GM23338 (cell line): ENCODE measurements at regions not wholly inside any gene's neighbourhood (a gene's known extent, or its start where the extent isn't known, plus 50 kb on each side); places are given as distances from the start of the nearest gene placed in this dataset.

Experiments
- CREB1 ChIP-seq: fragments of 250-450 bp; sonication (Bioruptor Pico); IDR thresholded peaks from 2 replicates; pipeline ENCODE4 v1.5.0; 2020; ENCODE audit warnings: low read depth, mild to moderate bottlenecking, moderate library complexity
- EZH2 ChIP-seq: fragments of 200-600 bp; sonication (generic); IDR thresholded peaks from one replicate; pipeline ENCODE4 v1.8.0; 2017; ENCODE audit warnings: antibody characterized with exemption, mild to moderate bottlenecking, low read depth; ENCODE audit not compliant: unreplicated experiment
- EZH2phosphoT487 ChIP-seq: fragments of 200-600 bp; sonication (generic); IDR thresholded peaks from one replicate; pipeline ENCODE4 v1.8.1; 2018; ENCODE audit warnings: antibody characterized with exemption; ENCODE audit not compliant: unreplicated experiment
- JUNB ChIP-seq: IDR thresholded peaks from one replicate; pipeline ENCODE4 v1.6.1; 2016; ENCODE audit warnings: antibody characterized with exemption; ENCODE audit not compliant: unreplicated experiment
- POLR2AphosphoS5 ChIP-seq: IDR thresholded peaks from 2 replicates; pipeline ENCODE4 v1.6.1; 2016; ENCODE audit warnings: antibody characterized with exemption, low read depth
- REST ChIP-seq: IDR thresholded peaks from one replicate; pipeline ENCODE4 v1.6.1; 2018; ENCODE audit warnings: antibody characterized with exemption; ENCODE audit not compliant: unreplicated experiment
- TF ChIP-seq, protein P1 (sequence below), 2 experiments: fragments of 200-600 bp in 1 of 2; sonication (generic) in 1 of 2; conservative IDR thresholded peaks; 2 replicates each; pipeline versions ENCODE4 v1.5.1 to v1.6.1; 2016 to 2017; ENCODE audit warnings: antibody characterized with exemption in 2 of 2, low read depth in 2 of 2, mild to moderate bottlenecking in 2 of 2, moderate library complexity in 1 of 2
- TF ChIP-seq, protein P2 (sequence below): IDR thresholded peaks from 2 replicates; pipeline ENCODE4 v1.6.1; 2016; ENCODE audit warnings: antibody characterized with exemption

GRCh38 chr6:11486959-11487358 lies 50.6 kb upstream of the TMEM170B start:
- TF ChIP-seq, protein P1, sequence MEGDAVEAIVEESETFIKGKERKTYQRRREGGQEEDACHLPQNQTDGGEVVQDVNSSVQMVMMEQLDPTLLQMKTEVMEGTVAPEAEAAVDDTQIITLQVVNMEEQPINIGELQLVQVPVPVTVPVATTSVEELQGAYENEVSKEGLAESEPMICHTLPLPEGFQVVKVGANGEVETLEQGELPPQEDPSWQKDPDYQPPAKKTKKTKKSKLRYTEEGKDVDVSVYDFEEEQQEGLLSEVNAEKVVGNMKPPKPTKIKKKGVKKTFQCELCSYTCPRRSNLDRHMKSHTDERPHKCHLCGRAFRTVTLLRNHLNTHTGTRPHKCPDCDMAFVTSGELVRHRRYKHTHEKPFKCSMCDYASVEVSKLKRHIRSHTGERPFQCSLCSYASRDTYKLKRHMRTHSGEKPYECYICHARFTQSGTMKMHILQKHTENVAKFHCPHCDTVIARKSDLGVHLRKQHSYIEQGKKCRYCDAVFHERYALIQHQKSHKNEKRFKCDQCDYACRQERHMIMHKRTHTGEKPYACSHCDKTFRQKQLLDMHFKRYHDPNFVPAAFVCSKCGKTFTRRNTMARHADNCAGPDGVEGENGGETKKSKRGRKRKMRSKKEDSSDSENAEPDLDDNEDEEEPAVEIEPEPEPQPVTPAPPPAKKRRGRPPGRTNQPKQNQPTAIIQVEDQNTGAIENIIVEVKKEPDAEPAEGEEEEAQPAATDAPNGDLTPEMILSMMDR (conservative IDR thresholded peaks at IDR 0.05; ENCODE audit: low read depth in 2 of 2), result no peak
- TF ChIP-seq EZH2 (no peak), JUNB (no peak), CREB1 (CRISPR knock-in tag) (no peak), POLR2AphosphoS5 (no peak), REST (no peak), EZH2phosphoT487 (no peak)
- TF ChIP-seq, protein P2, sequence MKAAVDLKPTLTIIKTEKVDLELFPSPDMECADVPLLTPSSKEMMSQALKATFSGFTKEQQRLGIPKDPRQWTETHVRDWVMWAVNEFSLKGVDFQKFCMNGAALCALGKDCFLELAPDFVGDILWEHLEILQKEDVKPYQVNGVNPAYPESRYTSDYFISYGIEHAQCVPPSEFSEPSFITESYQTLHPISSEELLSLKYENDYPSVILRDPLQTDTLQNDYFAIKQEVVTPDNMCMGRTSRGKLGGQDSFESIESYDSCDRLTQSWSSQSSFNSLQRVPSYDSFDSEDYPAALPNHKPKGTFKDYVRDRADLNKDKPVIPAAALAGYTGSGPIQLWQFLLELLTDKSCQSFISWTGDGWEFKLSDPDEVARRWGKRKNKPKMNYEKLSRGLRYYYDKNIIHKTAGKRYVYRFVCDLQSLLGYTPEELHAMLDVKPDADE, result no peak
